Keratinocyte (primary cell): ENCODE measurements at regions not wholly inside any gene's neighbourhood (a gene's known extent, or its start where the extent isn't known, plus 50 kb on each side); places are given as distances from the start of the nearest gene placed in this dataset.
A peak's percentile ranks its signal among the peaks of the same experiment; 100 is the strongest.
"Not testable (repeated sequence)": the region's sequence is repeated elsewhere in the genome, so short reads cannot be mapped to it uniquely, and the experiment has no call there.

ENCODE experiments used
- DNase-seq: peaks from one replicate; pipeline ENCODE4 v3.0.0-alpha.2; 2011; ENCODE audit warnings: low read depth, missing footprints, low spot score
- FAIRE-seq: peaks from 2 replicates; lab custom pipeline; 2011; peaks lifted over from hg19 to GRCh38; lab: Jason Lieb, UNC
- H2AFZ ChIP-seq: 2 replicates; pipeline ENCODE4 v1.6.0; 2012; ENCODE audit warnings: low read length, control low read depth, inconsistent platforms; ENCODE audit not compliant: control insufficient read depth
- H3K27ac ChIP-seq: 2 replicates; pipeline ENCODE4 v1.5.1; 2011; ENCODE audit warnings: low read length; ENCODE audit not compliant: control insufficient read depth, insufficient read depth
- H3K27me3 ChIP-seq: 3 replicates; pipeline ENCODE4 v1.6.0; 2011; ENCODE audit warnings: low read length; ENCODE audit not compliant: control insufficient read depth, insufficient read depth; ENCODE audit errors: extremely low read depth
- H3K36me3 ChIP-seq, 2 experiments: 2 replicates in 1 of 2; 3 replicates in 1 of 2; pipeline ENCODE4 v1.5.1; 2011; ENCODE audit warnings: low read length in 2 of 2, mild to moderate bottlenecking in 1 of 2; ENCODE audit not compliant: control insufficient read depth in 2 of 2, insufficient read depth in 2 of 2; ENCODE audit errors: extremely low read depth in 1 of 2
- H3K4me1 ChIP-seq: 3 replicates; pipeline ENCODE4 v1.5.1; 2011; ENCODE audit warnings: low read length; ENCODE audit not compliant: control insufficient read depth, insufficient read depth; ENCODE audit errors: extremely low read depth
- H3K4me2 ChIP-seq: 3 replicates; pipeline ENCODE4 v1.6.0; 2011; ENCODE audit warnings: low read depth, low read length; ENCODE audit not compliant: control insufficient read depth, insufficient read depth; ENCODE audit errors: extremely low read depth
- H3K4me3 ChIP-seq, 3 experiments: fragments of 200-600 bp in 1 of 3; sonication (generic) in 1 of 3; 2 replicates in 2 of 3; 3 replicates in 1 of 3; pipeline ENCODE4 v1.5.1; 2011 to 2016; ENCODE audit warnings: low read length in 3 of 3, mild to moderate bottlenecking in 3 of 3, control low read depth in 2 of 3, inconsistent platforms in 1 of 3, low read depth in 1 of 3, mixed read lengths in 1 of 3, mixed run types in 1 of 3, moderate library complexity in 1 of 3; ENCODE audit not compliant: control insufficient read depth in 2 of 3, insufficient read depth in 2 of 3; ENCODE audit errors: extremely low read depth in 1 of 3
- H3K79me2 ChIP-seq: 2 replicates; pipeline ENCODE4 v1.6.0; 2012; ENCODE audit warnings: low read length; ENCODE audit not compliant: control insufficient read depth, insufficient read depth
- H3K9ac ChIP-seq: 3 replicates; pipeline ENCODE4 v1.6.0; 2011; ENCODE audit warnings: low read length; ENCODE audit not compliant: control insufficient read depth, insufficient read depth; ENCODE audit errors: extremely low read depth
- H3K9me1 ChIP-seq: 3 replicates; pipeline ENCODE4 v1.6.0; 2011; ENCODE audit warnings: low read length; ENCODE audit not compliant: control insufficient read depth, insufficient read depth; ENCODE audit errors: extremely low read depth
- H3K9me3 ChIP-seq: 2 replicates; pipeline ENCODE4 v1.5.1; 2012; ENCODE audit warnings: low read depth, low read length; ENCODE audit not compliant: control insufficient read depth
- H4K20me1 ChIP-seq: 3 replicates; pipeline ENCODE4 v1.6.0; 2011; ENCODE audit warnings: low read length; ENCODE audit not compliant: control insufficient read depth, insufficient read depth; ENCODE audit errors: extremely low read depth
- CTCF ChIP-seq, 3 experiments: IDR thresholded peaks in 1 of 3; conservative IDR thresholded peaks in 1 of 3; optimal IDR thresholded peaks in 1 of 3; 2 replicates in 2 of 3; 3 replicates in 1 of 3; pipeline versions ENCODE3 to v1.5.1; 2011; ENCODE audit warnings: low read length in 3 of 3, mild to moderate bottlenecking in 3 of 3, moderate library complexity in 2 of 3, control low read depth in 1 of 3, inconsistent platforms in 1 of 3; ENCODE audit not compliant: insufficient read depth in 2 of 3; ENCODE audit errors: extremely low read depth in 1 of 3
- EZH2 ChIP-seq: IDR thresholded peaks from one replicate; pipeline ENCODE4 v1.6.1; 2012; ENCODE audit warnings: inconsistent platforms, mild to moderate bottlenecking, low read length, moderate library complexity
- dilution Hi-C: fragments of 300-500 bp; cut with MboI; formaldehyde crosslinking; loops from one replicate; pipeline ENCODE4 v1.7.0; 2020; ENCODE audit warnings: low sequenced_read_pairs; ENCODE audit not compliant: extremely low pct_ligation_motif_present

- no peak overlapping the region for H3K4me2 ChIP-seq
- TF ChIP-seq EZH2 (no peak), CTCF (optimal IDR thresholded peaks at IDR 0.05 in 1 of 3, IDR thresholded peaks at IDR 0.05 in 1 of 3, conservative IDR thresholded peaks at IDR 0.05 in 1 of 3; ENCODE audit: extremely low read depth in 1 of 3, insufficient read depth in 2 of 3, low read length in 3 of 3) (no peak)
- no peak overlapping the region for H3K27ac ChIP-seq
- H3K4me3 ChIP-seq: no peak overlapping the region
- no peaks in the 10 kb centered on the region for H3K9me1 ChIP-seq
- dilution Hi-C loops: no loop called here
- FAIRE-seq (no peak), DNase-seq (no peak)
- no peaks in the 10 kb centered on the region for H3K79me2 ChIP-seq
- no peaks in the 10 kb centered on the region for H3K27me3 ChIP-seq
- no peaks in the 10 kb centered on the region for H4K20me1 ChIP-seq
- H3K36me3 ChIP-seq: no peaks in the 10 kb centered on the region
- no peak overlapping the region for H3K9ac ChIP-seq
- H3K9me3 ChIP-seq: no peaks in the 10 kb centered on the region
- no peaks in the 10 kb centered on the region for H3K4me1 ChIP-seq
- no peak overlapping the region for H2AFZ ChIP-seq
Observed at GRCh38 chr5:98004463-98004862, 769.0 kb upstream of the RGMB start.

GRCh38 chr5:98016771-98017170, 756.7 kb upstream of the RGMB start:
- Histone ChIP-seq H3K27ac (no peak overlapping the region), H3K4me2 (no peak overlapping the region), H3K27me3 (no peaks in the 10 kb centered on the region), H3K36me3 (no peaks in the 10 kb centered on the region), H3K9ac (no peak overlapping the region), H2AFZ (peak overlapping the region; percentile 17), H3K4me1 (no peaks in the 10 kb centered on the region), H4K20me1 (no peaks in the 10 kb centered on the region), H3K4me3 (no peak overlapping the region), H3K9me1 (no peaks in the 10 kb centered on the region), H3K79me2 (no peaks in the 10 kb centered on the region), H3K9me3 (no peaks in the 10 kb centered on the region)
- DNase-seq: no peak
- TF ChIP-seq CTCF (optimal IDR thresholded peaks at IDR 0.05 in 1 of 3, IDR thresholded peaks at IDR 0.05 in 1 of 3, conservative IDR thresholded peaks at IDR 0.05 in 1 of 3; ENCODE audit: extremely low read depth in 1 of 3, insufficient read depth in 2 of 3, low read length in 3 of 3): no peak
- FAIRE-seq: no peak
- dilution Hi-C loops: no loop called here

GRCh38 chr5:98030273-98030672, 743.2 kb upstream of the RGMB start:
- H3K4me2 ChIP-seq, H3K9me1 ChIP-seq, H2AFZ ChIP-seq, H3K9ac ChIP-seq, FAIRE-seq, H3K4me1 ChIP-seq, H3K9me3 ChIP-seq, H4K20me1 ChIP-seq, dilution Hi-C loops, H3K4me3 ChIP-seq, H3K79me2 ChIP-seq, DNase-seq, H3K27me3 ChIP-seq, H3K36me3 ChIP-seq, H3K27ac ChIP-seq: not testable (repeated sequence)

GRCh38 chr5:98031036-98031435, 742.4 kb upstream of the RGMB start:
- H3K27ac ChIP-seq, H3K9me1 ChIP-seq, H3K9ac ChIP-seq, H3K9me3 ChIP-seq, DNase-seq, FAIRE-seq, H3K4me2 ChIP-seq, H3K79me2 ChIP-seq, H2AFZ ChIP-seq, H4K20me1 ChIP-seq, H3K27me3 ChIP-seq, dilution Hi-C loops, H3K4me3 ChIP-seq, H3K36me3 ChIP-seq, H3K4me1 ChIP-seq: not testable (repeated sequence)
